Activated CD8-positive, alpha-beta T cell treated with anti-CD3 and anti-CD28 coated beads for 36 hours (primary cell): ENCODE measurements at regions not wholly inside any gene's neighbourhood (a gene's known extent, or its start where the extent isn't known, plus 50 kb on each side); places are given as distances from the start of the nearest gene placed in this dataset.

ENCODE experiments used
- ATAC-seq: fragments of 200-7000 bp; cut with Tn5 transposase; one replicate; pipeline ENCODE4 v1.10.0; 2021; ENCODE audit warnings: mild to moderate bottlenecking, moderate library complexity
- CTCF ChIA-PET: fragments of 350-600 bp; sonication (Branson Sonifier 250); formaldehyde crosslinking; loops from one replicate; lab custom pipeline; 2021; ENCODE audit warnings: antibody characterized with exemption; lab: Charles Lee
- POLR2A ChIA-PET: fragments of 350-600 bp; sonication (Branson Sonifier 250); formaldehyde crosslinking; loops from one replicate; lab custom pipeline; 2021; ENCODE audit warnings: antibody characterized with exemption; lab: Charles Lee
- DNase-seq: peaks from one replicate; pipeline ENCODE4 v3.0.0-alpha.2; 2020
- H3K27ac Mint-ChIP-seq: one replicate; pipeline ENCODE4 v1.8.0; 2021; ENCODE audit warnings: mild to moderate bottlenecking, mixed read lengths
- H3K27me3 Mint-ChIP-seq: one replicate; pipeline ENCODE4 v1.8.0; 2021; ENCODE audit warnings: mixed read lengths
- H3K36me3 Mint-ChIP-seq: one replicate; pipeline ENCODE4 v1.8.0; 2021; ENCODE audit warnings: low read depth, mixed read lengths
- H3K4me1 Mint-ChIP-seq: one replicate; pipeline ENCODE4 v1.8.0; 2021; ENCODE audit warnings: low read depth, mixed read lengths
- H3K4me3 Mint-ChIP-seq: one replicate; pipeline ENCODE4 v1.8.0; 2021; ENCODE audit warnings: mild to moderate bottlenecking, moderate library complexity, mixed read lengths
- H3K9me3 Mint-ChIP-seq: one replicate; pipeline ENCODE4 v1.8.0; 2021; ENCODE audit warnings: mixed read lengths
- CTCF ChIP-seq: fragments of 200-600 bp; IDR thresholded peaks from one replicate; pipeline ENCODE4 v1.8.0; 2022; ENCODE audit warnings: antibody characterized with exemption, mild to moderate bottlenecking
- intact Hi-C: fragments of 100-400 bp; cut with micrococcal nuclease; formaldehyde crosslinking; loops from one replicate; pipeline ENCODE4 v1.10.0; 2022

GRCh38 chr1:118821801-118822200 is 166.3 kb downstream of the TBX15 start:
- DNase-seq (no peak), ATAC-seq (no peak)
- Mint-ChIP-seq H3K4me3 (no peak overlapping the region), H3K27ac (no peak overlapping the region), H3K9me3 (peaks cover 6% of the 10 kb centered on the region), H3K36me3 (no peaks in the 10 kb centered on the region), H3K4me1 (no peaks in the 10 kb centered on the region), H3K27me3 (no peaks in the 10 kb centered on the region)
- no peak for TF ChIP-seq CTCF
- ChIA-PET POLR2A (no interaction called here), CTCF (no interaction called here)
- intact Hi-C loops: no loop called here

- no peak for ATAC-seq
Observed at GRCh38 chr1:118820864-118821263, 167.3 kb downstream of the TBX15 start.

GRCh38 chr1:118815909-118816308 is 172.2 kb downstream of the TBX15 start:
- TF ChIP-seq CTCF: no peak
- H3K4me1 Mint-ChIP-seq: no peaks in the 10 kb centered on the region
- H3K27ac Mint-ChIP-seq: no peak overlapping the region
- ATAC-seq: no peak
- CTCF ChIA-PET: no interaction called here
- no peak for DNase-seq
- POLR2A ChIA-PET: no interaction called here
- no peaks in the 10 kb centered on the region for H3K27me3 Mint-ChIP-seq
- peaks cover 2% of the 10 kb centered on the region for H3K9me3 Mint-ChIP-seq
- H3K36me3 Mint-ChIP-seq: no peaks in the 10 kb centered on the region
- intact Hi-C loops: no loop called here
- H3K4me3 Mint-ChIP-seq: no peak overlapping the region

More at GRCh38 chr1:118820864-118821263, 167.3 kb downstream of the TBX15 start:
- CTCF ChIA-PET: no interaction called here
- POLR2A ChIA-PET: no interaction called here
- intact Hi-C loops: no loop called here
- no peak for DNase-seq
- Mint-ChIP-seq H3K36me3 (no peaks in the 10 kb centered on the region), H3K27ac (no peak overlapping the region), H3K4me1 (no peaks in the 10 kb centered on the region), H3K4me3 (no peak overlapping the region), H3K9me3 (peaks cover 6% of the 10 kb centered on the region), H3K27me3 (no peaks in the 10 kb centered on the region)
- no peak for TF ChIP-seq CTCF

- ChIA-PET POLR2A (no interaction called here), CTCF (no interaction called here)
- H3K27ac Mint-ChIP-seq: no peak overlapping the region
- DNase-seq (no peak), ATAC-seq (no peak)
- peaks cover 2% of the 10 kb centered on the region for H3K9me3 Mint-ChIP-seq
- H3K27me3 Mint-ChIP-seq: no peaks in the 10 kb centered on the region
- intact Hi-C loops: no loop called here
- no peak overlapping the region for H3K4me3 Mint-ChIP-seq
- no peaks in the 10 kb centered on the region for H3K36me3 Mint-ChIP-seq
- no peak for TF ChIP-seq CTCF
- H3K4me1 Mint-ChIP-seq: no peaks in the 10 kb centered on the region
Observed at GRCh38 chr1:118812555-118812954, 175.6 kb downstream of the TBX15 start.

- ATAC-seq (no peak), DNase-seq (no peak)
- ChIA-PET POLR2A (no interaction called here), CTCF (no interaction called here)
- Mint-ChIP-seq H3K27me3 (no peaks in the 10 kb centered on the region), H3K9me3 (peaks cover 2% of the 10 kb centered on the region), H3K4me3 (no peak overlapping the region), H3K36me3 (no peaks in the 10 kb centered on the region), H3K4me1 (no peaks in the 10 kb centered on the region), H3K27ac (no peak overlapping the region)
- no peak for TF ChIP-seq CTCF
- intact Hi-C loops: no loop called here
Observed at GRCh38 chr1:118811156-118811555, 177.0 kb downstream of the TBX15 start.
